ENCODE measurements at regions not wholly inside any gene's neighbourhood (a gene's known extent, or its start where the extent isn't known, plus 50 kb on each side); places are given as distances from the start of the nearest gene placed in this dataset.

GRCh38 chr19:32166238-32166637 lies 179.2 kb upstream of the ZNF507 start:
- no peak for DNase-seq (ENCODE audit: low read depth)
- TF ChIP-seq CTCF (IDR thresholded peaks at IDR 0.05; ENCODE audit: insufficient read depth, low read depth, low read length, missing control alignments): no peak
- no peak overlapping the region for H3K4me3 ChIP-seq (ENCODE audit: low read length)

GRCh38 chr19:32168111-32168510 lies 177.3 kb upstream of the ZNF507 start:
- no peak overlapping the region for H3K4me3 ChIP-seq (ENCODE audit: low read length)
- no peak for TF ChIP-seq CTCF (IDR thresholded peaks at IDR 0.05; ENCODE audit: insufficient read depth, low read depth, low read length, missing control alignments)
- no peak for DNase-seq (ENCODE audit: low read depth)

GRCh38 chr19:32168606-32169005 lies 176.8 kb upstream of the ZNF507 start:
- no peak for DNase-seq (ENCODE audit: low read depth)
- no peak for TF ChIP-seq CTCF (IDR thresholded peaks at IDR 0.05; ENCODE audit: insufficient read depth, low read depth, low read length, missing control alignments)
- H3K4me3 ChIP-seq (ENCODE audit: low read length): no peak overlapping the region

- DNase-seq (ENCODE audit: low read depth): no peak
- no peak for TF ChIP-seq CTCF (IDR thresholded peaks at IDR 0.05; ENCODE audit: insufficient read depth, low read depth, low read length, missing control alignments)
- no peak overlapping the region for H3K4me3 ChIP-seq (ENCODE audit: low read length)
Observed at GRCh38 chr19:32171719-32172151, 173.7 kb upstream of the ZNF507 start.

- TF ChIP-seq CTCF (IDR thresholded peaks at IDR 0.05; ENCODE audit: insufficient read depth, low read depth, low read length, missing control alignments): no peak
- H3K4me3 ChIP-seq (ENCODE audit: low read length): no peak overlapping the region
- no peak for DNase-seq (ENCODE audit: low read depth)
Observed at GRCh38 chr19:32172566-32173160, 172.7 kb upstream of the ZNF507 start.

GRCh38 chr19:32173836-32174235 lies 171.6 kb upstream of the ZNF507 start:
- no peak for TF ChIP-seq CTCF (IDR thresholded peaks at IDR 0.05; ENCODE audit: insufficient read depth, low read depth, low read length, missing control alignments)
- no peak overlapping the region for H3K4me3 ChIP-seq (ENCODE audit: low read length)
- DNase-seq (ENCODE audit: low read depth): no peak

- TF ChIP-seq CTCF (IDR thresholded peaks at IDR 0.05; ENCODE audit: insufficient read depth, low read depth, low read length, missing control alignments): no peak
- no peak overlapping the region for H3K4me3 ChIP-seq (ENCODE audit: low read length)
- no peak for DNase-seq (ENCODE audit: low read depth)
Observed at GRCh38 chr19:32174386-32175113, 170.9 kb upstream of the ZNF507 start.

Data from epithelial cell of esophagus (primary cell).